ENCODE measurements at regions not wholly inside any gene's neighbourhood (a gene's known extent, or its start where the extent isn't known, plus 50 kb on each side); places are given as distances from the start of the nearest gene placed in this dataset.

- H3K4me3 ChIP-seq: no peak overlapping the region
- intact Hi-C loops (cut with DNase I): no loop called here
- no peaks in the 10 kb centered on the region for H3K27me3 ChIP-seq (replicated peaks; ENCODE audit: insufficient read depth)
- H3K27ac ChIP-seq: no peak overlapping the region
- no peaks in the 10 kb centered on the region for H3K36me3 ChIP-seq
- no peaks in the 10 kb centered on the region for H3K4me1 ChIP-seq (replicated peaks)
- WGBS: 66% methylated on average over 2 of the region's 2 CpGs
- no peak for TF ChIP-seq POLR2AphosphoS5 (IDR thresholded peaks at IDR 0.05)
- TF ChIP-seq CTCF (IDR thresholded peaks at IDR 0.05): no peak
- TF ChIP-seq POLR2A (IDR thresholded peaks at IDR 0.05): no peak
- H3K9me3 ChIP-seq: no peaks in the 10 kb centered on the region
- no peak for DNase-seq (ENCODE audit: low spot score)
Measured at GRCh38 chr1:5250336-5250735, 595.9 kb downstream of the AJAP1 start.

- no peaks in the 10 kb centered on the region for H3K36me3 ChIP-seq
- no peak for DNase-seq (ENCODE audit: low spot score)
- no peak overlapping the region for H3K27ac ChIP-seq
- H3K27me3 ChIP-seq (replicated peaks; ENCODE audit: insufficient read depth): no peaks in the 10 kb centered on the region
- H3K9me3 ChIP-seq: no peaks in the 10 kb centered on the region
- intact Hi-C loops (cut with DNase I): no loop called here
- H3K4me3 ChIP-seq: no peak overlapping the region
- no peaks in the 10 kb centered on the region for H3K4me1 ChIP-seq (replicated peaks)
- TF ChIP-seq POLR2AphosphoS5 (IDR thresholded peaks at IDR 0.05) (no peak), POLR2A (IDR thresholded peaks at IDR 0.05) (no peak), CTCF (IDR thresholded peaks at IDR 0.05) (no peak)
- 77% methylated on average over 5 of the region's 5 CpGs for WGBS
Measured at GRCh38 chr1:5245348-5245747, 590.9 kb downstream of the AJAP1 start.

- Histone ChIP-seq H3K4me3 (no peak overlapping the region), H3K27ac (no peak overlapping the region), H3K4me1 (replicated peaks) (no peaks in the 10 kb centered on the region), H3K36me3 (no peaks in the 10 kb centered on the region), H3K27me3 (replicated peaks; ENCODE audit: insufficient read depth) (no peaks in the 10 kb centered on the region), H3K9me3 (no peaks in the 10 kb centered on the region)
- no peak for DNase-seq (ENCODE audit: low spot score)
- WGBS: 80% methylated on average over 13 of the region's 13 CpGs
- no peak for TF ChIP-seq POLR2A (IDR thresholded peaks at IDR 0.05)
- intact Hi-C loops (cut with DNase I): no loop called here
Measured at GRCh38 chr1:5244631-5245285, 590.3 kb downstream of the AJAP1 start.

- Histone ChIP-seq H3K36me3 (no peaks in the 10 kb centered on the region), H3K4me1 (replicated peaks) (no peaks in the 10 kb centered on the region), H3K27ac (no peak overlapping the region), H3K27me3 (replicated peaks; ENCODE audit: insufficient read depth) (peaks cover 2% of the 10 kb centered on the region), H3K9me3 (no peaks in the 10 kb centered on the region), H3K4me3 (no peak overlapping the region)
- no peak for DNase-seq (ENCODE audit: low spot score)
- intact Hi-C loops (cut with DNase I): no loop called here
- TF ChIP-seq CTCF (IDR thresholded peaks at IDR 0.05): no peak
- TF ChIP-seq POLR2A (IDR thresholded peaks at IDR 0.05): no peak
- TF ChIP-seq POLR2AphosphoS5 (IDR thresholded peaks at IDR 0.05): no peak
- WGBS: 57% methylated on average over 5 of the region's 5 CpGs
Measured at GRCh38 chr1:5242850-5243249, 588.4 kb downstream of the AJAP1 start.

- H3K4me1 ChIP-seq (replicated peaks): no peaks in the 10 kb centered on the region
- intact Hi-C loops (cut with DNase I): no loop called here
- TF ChIP-seq CTCF (IDR thresholded peaks at IDR 0.05): no peak
- TF ChIP-seq POLR2A (IDR thresholded peaks at IDR 0.05): no peak
- no peak for TF ChIP-seq POLR2AphosphoS5 (IDR thresholded peaks at IDR 0.05)
- peaks cover 2% of the 10 kb centered on the region for H3K27me3 ChIP-seq (replicated peaks; ENCODE audit: insufficient read depth)
- DNase-seq (ENCODE audit: low spot score): no peak
- H3K27ac ChIP-seq: no peak overlapping the region
- no peak overlapping the region for H3K4me3 ChIP-seq
- WGBS: 66% methylated on average over 5 of the region's 5 CpGs
- no peaks in the 10 kb centered on the region for H3K9me3 ChIP-seq
- no peaks in the 10 kb centered on the region for H3K36me3 ChIP-seq
Measured at GRCh38 chr1:5239911-5240310, 585.5 kb downstream of the AJAP1 start.

Data from prostate gland (tissue), 2 donors.